ENCODE measurements at regions not wholly inside any gene's neighbourhood (a gene's known extent, or its start where the extent isn't known, plus 50 kb on each side); places are given as distances from the start of the nearest gene placed in this dataset.
"Not testable (repeated sequence)": the region's sequence is repeated elsewhere in the genome, so short reads cannot be mapped to it uniquely, and the experiment has no call there.

DNA sequence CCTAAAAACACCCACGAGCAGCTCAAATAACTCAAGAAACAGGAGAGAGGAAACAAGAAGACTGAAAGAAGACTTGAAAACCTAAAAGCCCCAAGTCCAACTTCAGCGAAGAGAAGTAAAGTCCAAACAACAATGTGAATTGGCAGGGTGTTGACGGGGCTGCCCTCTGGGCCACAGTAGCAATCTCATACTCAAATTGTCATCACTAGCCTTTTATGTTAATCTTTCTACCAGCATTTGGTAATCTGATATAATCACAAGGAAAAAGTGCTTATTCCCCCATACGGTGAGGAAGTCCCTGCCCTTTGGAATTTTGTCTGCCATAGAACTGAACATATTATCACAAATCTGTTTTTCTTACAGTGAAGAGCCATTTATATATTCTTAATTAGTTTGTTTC is 51.5 kb upstream of the IFNE start:
- TF ChIP-seq, protein P1, sequence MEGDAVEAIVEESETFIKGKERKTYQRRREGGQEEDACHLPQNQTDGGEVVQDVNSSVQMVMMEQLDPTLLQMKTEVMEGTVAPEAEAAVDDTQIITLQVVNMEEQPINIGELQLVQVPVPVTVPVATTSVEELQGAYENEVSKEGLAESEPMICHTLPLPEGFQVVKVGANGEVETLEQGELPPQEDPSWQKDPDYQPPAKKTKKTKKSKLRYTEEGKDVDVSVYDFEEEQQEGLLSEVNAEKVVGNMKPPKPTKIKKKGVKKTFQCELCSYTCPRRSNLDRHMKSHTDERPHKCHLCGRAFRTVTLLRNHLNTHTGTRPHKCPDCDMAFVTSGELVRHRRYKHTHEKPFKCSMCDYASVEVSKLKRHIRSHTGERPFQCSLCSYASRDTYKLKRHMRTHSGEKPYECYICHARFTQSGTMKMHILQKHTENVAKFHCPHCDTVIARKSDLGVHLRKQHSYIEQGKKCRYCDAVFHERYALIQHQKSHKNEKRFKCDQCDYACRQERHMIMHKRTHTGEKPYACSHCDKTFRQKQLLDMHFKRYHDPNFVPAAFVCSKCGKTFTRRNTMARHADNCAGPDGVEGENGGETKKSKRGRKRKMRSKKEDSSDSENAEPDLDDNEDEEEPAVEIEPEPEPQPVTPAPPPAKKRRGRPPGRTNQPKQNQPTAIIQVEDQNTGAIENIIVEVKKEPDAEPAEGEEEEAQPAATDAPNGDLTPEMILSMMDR (conservative IDR thresholded peaks at IDR 0.05), result no peak
- no peak overlapping the region for H3K27ac ChIP-seq

DNA sequence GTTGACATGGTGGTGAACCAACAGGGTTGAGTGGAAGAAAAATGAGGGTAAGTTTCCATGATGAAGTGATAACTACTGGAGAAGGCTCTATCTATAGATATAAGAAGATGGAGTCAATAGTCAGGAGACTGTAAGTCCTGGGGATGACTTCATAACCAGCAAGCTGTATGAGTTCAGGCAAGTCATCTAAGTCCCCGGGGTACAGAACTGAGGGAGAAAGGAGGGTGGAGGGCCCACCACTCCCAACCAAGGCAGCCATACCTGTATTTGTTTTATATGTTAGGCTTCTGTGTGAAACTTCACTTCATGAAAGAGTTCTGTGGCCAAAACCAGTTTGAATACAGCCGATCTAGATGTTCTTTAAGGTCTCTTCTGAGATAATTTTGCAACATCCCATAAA is 53.3 kb upstream of the IFNE start:
- H3K27ac ChIP-seq, result no peak overlapping the region

DNA sequence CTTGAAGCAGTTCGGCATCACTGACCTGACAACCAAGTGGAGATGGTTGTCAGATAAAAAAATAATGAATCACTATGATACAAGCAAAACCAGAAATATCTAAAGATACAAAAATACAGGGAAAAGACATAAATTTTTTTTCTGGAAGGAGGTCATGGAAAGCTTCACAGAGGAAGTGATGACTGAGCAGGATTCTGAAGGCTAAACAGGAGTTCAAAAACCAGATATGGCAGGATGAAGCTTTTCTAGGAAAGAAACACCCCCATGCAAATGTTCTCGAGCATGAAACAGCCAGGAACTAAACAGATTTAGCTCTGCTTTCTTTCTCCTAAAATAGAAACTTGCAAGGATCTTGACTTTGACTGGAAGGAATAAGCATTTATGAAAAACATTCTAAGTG is 60.7 kb upstream of the IFNE start:
- no peak overlapping the region for H3K27ac ChIP-seq
- TF ChIP-seq, protein P1 (conservative IDR thresholded peaks at IDR 0.05), result no peak

More for the DNA sequence above, 53.3 kb upstream of the IFNE start:
- TF ChIP-seq, protein P1 (conservative IDR thresholded peaks at IDR 0.05), result no peak

DNA sequence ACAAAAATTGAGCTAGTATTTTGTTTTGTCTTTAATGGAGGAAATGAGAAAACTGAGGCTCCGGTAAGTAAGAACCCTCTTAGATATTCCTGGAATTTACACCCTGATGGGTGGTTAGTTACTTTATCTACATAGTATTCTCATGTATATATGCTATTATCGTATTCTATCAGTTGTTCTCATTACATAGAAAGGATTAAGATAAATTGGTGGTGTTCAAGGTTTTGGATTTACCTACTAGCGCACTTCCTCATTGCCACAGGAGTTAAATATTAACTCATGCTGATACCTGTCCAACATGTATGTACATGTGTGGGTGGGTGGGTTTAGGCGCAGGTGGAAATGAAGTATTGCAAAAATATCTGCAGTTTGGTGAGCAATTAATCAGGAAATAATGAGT is 61.1 kb upstream of the IFNE start:
- H3K27ac ChIP-seq, result no peak overlapping the region
- TF ChIP-seq, protein P1 (conservative IDR thresholded peaks at IDR 0.05), result no peak

DNA sequence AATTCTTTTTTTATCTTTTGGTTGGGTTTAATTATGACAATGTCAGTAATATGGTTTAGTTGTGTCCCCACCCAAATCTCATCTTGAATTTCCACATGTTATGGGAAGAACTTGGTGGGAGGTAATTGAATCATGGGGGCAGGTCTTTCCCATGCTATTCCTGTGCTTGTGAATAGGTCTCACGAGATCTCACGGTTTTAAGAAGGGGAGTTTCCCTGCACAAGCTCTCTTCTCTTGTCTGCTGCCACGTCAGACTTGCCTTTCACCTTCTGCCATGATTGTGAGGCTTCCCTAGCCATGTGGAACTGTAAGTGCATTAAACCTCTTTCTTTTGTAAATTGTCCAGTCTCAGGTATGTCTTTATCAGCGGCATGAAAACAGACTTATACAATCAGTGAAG is 61.7 kb upstream of the IFNE start:
- H3K27ac ChIP-seq, result not testable (repeated sequence)

DNA sequence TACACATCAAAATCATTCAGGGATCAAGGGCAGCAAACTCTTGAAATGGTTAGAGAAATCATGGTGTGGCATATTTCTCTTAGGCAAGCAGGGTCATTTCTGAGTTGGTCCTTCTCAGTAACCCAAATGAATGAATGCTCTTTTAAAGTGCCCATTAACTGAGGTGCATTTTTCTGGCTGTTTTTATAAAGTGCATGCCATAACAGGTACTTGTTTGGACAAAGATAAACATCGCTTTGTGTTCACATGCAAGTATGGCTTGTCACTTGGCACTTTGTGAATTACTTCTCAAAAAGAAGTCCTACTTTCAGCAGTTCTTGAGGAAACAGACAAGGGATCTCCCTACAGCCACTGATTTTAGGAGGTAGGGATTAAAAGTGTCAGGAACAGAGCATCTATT is 64.8 kb upstream of the IFNE start:
- no peak overlapping the region for H3K27ac ChIP-seq
- TF ChIP-seq, protein P1 (conservative IDR thresholded peaks at IDR 0.05), result no peak

DNA sequence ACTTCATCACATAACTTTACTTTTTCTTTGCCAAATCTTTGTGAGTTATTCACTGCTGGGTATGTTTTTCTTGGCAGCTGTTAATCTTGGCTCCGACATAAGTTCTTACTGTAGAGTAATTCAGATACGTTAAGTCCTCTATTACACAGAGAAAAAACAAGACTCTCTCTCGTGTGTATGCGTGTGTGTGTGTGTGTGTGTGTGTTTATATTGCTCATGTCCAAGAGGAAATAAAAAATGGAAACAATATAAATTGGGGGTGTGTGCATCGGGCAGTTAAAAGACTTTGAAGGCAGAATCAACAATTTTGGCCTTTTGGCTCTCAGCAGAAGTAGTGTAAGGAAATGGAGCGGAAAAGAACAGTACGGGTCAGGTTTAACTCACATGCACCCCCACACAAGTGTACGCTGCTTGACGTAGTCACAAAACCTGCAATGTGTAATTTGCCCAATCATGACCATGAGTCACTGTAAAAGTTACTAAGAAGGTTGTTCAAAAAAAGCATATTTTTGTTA is 67.2 kb upstream of the IFNE start:
- H3K27ac ChIP-seq, result no peak overlapping the region
- TF ChIP-seq, protein P1 (conservative IDR thresholded peaks at IDR 0.05), result no peak

DNA sequence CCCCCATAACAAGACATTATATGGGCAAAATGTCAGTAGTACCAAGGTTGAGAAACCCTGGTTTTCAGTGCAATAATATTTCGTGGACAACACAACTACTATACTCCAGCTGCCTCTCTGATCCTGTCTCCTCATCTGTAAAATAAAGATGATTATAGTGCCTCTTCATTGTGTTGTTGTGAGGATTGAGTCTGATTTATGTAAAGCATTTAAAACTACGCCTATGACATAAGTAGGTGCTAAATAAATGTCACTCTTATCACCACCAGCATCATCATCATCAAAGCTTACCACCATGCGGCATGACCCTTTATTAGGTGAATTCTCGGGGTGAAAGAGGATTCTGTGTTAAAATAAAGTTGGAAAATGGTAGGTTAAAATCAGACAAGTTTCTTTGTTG is 67.8 kb upstream of the IFNE start:
- H3K27ac ChIP-seq, result no peak overlapping the region
- TF ChIP-seq, protein P1 (conservative IDR thresholded peaks at IDR 0.05), result no peak

Data from VCaP (cell line).